GM13977 (cell line): ENCODE measurements at regions not wholly inside any gene's neighbourhood (a gene's known extent, or its start where the extent isn't known, plus 50 kb on each side); places are given as distances from the start of the nearest gene placed in this dataset.

ENCODE experiments used
- DNase-seq: peaks from one replicate; pipeline ENCODE4 v3.0.0; 2012; ENCODE audit warnings: low spot score
- CTCF ChIP-seq: IDR thresholded peaks from 2 replicates; pipeline ENCODE4 v1.5.1; 2012; ENCODE audit warnings: mild to moderate bottlenecking, control low read depth; ENCODE audit not compliant: insufficient read depth; ENCODE audit errors: extremely low read depth, missing control alignments
- in situ Hi-C: fragments of 300-500 bp; cut with MboI; formaldehyde crosslinking; loops from one replicate; pipeline ENCODE4 v1.12.0; 2022; ENCODE audit warnings: low sequenced_read_pairs, low pct_unique_long_range_greater_than_20kb, mixed read lengths, inconsistent platforms; ENCODE audit not compliant: unreplicated experiment

- TF ChIP-seq CTCF, result no peak
- in situ Hi-C loops, result no loop called here
- no peak for DNase-seq
These were observed 709.1 kb upstream of the FZD8 start for GRCh38 chr10:36351159-36351558.

DNA sequence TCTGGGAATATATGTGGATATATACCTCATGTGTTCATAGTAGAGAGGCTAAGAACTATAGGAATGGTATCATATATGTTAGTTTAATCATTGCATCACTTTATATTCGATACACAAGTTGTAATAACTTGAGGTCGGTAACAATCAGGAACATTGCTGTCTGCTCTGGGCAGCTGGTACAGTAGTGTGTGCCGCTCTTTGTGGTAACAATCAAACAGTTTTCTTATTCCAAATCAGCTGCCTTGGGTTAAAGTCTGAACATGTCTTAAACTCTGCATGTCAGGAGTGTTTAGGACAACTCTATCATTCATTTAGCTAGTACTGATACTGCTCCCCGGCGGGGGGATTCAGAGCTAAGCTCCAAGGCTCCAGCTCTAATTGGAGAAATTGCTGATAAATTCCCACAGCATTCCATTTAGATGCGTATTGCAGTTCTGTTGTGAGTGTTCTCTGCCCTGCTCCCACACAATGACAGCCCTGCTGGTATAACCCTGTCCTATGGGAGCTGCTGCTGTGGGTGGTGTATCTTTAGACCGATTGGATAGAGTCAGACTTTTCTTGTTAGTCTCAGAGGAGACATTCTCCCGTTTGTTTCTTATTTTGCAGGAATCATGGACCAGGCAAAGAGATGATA lies 707.5 kb upstream of the FZD8 start:
- in situ Hi-C loops, result no loop called here
- TF ChIP-seq CTCF, result no peak
- DNase-seq, result no peak

GRCh38 chr10:36345807-36346206 lies 703.7 kb upstream of the FZD8 start:
- no peak for TF ChIP-seq CTCF
- in situ Hi-C loops, result no loop called here
- no peak for DNase-seq

DNA sequence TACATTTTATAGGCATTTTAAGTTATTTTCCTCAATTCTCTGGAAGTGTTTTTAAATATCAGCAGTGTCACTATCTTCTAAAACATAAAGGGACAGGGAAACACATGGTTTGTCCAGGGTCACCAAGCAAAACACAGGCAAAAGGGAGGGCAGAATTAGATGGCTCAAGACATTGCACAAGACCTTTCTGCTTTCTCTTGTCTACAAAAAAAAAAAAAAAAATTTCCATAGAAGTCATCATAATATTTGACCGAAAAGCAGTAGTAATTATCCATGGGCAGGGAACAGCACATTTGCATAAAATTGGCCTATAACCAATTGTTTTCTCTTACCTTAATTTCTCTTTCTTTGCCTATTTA lies 703.1 kb upstream of the FZD8 start:
- no peak for DNase-seq

DNA sequence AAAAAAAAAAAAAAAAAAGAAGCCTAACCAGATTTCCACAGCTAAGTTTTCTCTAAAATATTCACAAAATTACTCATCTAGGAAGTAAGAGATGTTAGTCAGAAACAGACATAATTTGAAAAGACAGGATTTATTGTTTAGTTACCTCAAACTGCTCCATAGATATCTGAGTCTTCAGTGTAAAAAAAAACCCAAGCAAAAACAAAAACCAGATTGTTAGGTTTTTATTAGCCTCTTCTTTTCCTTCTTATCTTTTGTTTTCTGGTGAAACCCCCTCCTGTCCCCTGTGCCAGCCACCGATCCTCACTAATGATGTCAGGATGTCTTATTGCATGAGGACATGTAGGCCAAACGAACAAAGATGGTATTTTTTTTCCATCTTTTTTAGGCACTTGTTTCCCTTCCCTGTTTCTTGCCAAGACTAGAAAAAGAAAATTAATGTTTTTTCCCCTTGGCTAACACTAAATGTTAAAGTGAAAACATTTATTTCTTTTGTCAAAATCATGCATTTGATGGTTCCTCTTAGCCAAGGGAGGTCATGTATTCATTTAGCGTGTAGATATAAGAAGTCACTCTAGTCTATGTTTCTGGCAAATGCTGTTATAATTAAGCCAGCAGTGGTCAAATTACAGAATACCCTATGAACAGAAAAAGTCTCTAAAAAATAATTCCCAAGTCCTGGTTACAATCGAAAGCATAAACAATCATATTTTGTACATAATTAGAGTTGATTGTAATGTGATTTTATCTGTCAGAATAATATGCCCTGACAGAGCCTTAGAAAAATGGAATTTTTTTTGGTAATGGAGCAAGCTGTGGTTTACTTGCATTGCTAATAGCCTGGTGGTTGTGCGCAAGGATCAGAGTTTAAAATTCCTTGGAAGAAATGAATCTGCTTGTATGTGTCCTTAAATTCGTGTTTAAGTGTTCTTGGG lies 702.4 kb upstream of the FZD8 start:
- no peak for DNase-seq
- no peak for TF ChIP-seq CTCF
- in situ Hi-C loops, result no loop called here

More for the DNA sequence above, 703.1 kb upstream of the FZD8 start:
- in situ Hi-C loops, result no loop called here
- TF ChIP-seq CTCF, result no peak

DNA sequence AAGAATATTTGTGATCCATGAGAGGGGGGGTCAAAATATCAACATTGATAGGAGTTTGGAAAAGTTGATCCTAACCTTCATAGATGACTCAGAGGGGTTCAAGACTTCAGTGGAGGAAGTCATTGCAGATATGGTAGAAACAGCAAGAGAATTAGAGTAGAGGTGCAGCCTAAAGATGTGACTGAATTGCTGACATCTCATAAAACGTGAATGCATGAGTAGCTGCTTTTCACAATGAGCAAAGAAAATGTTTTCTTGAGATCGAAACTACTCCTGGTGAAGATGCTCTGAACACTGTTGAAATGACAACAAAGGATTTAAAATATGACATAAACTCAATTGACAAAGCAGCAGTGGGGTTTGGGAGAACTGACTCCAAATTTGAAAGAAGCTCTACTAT lies 700.7 kb upstream of the FZD8 start:
- DNase-seq, result no peak
- TF ChIP-seq CTCF, result no peak
- in situ Hi-C loops, result no loop called here
